ENCODE measurements at regions not wholly inside any gene's neighbourhood (a gene's known extent, or its start where the extent isn't known, plus 50 kb on each side); places are given as distances from the start of the nearest gene placed in this dataset.

GRCh38 chr11:108994887-108995286, 330.0 kb downstream of the DDX10 start:
- DNase-seq (ENCODE audit: low read depth, low spot score), result no peak

GRCh38 chr11:108997826-108998225, 333.0 kb downstream of the DDX10 start:
- no peak for DNase-seq (ENCODE audit: low read depth, low spot score)

GRCh38 chr11:109000531-109000930, 335.7 kb downstream of the DDX10 start:
- DNase-seq (ENCODE audit: low read depth, low spot score), result no peak

- peak; percentile 59 for DNase-seq (ENCODE audit: low read depth, low spot score)
Measured at GRCh38 chr11:109001585-109001984, 336.7 kb downstream of the DDX10 start.

GRCh38 chr11:109012991-109013390, 348.1 kb downstream of the DDX10 start:
- DNase-seq (ENCODE audit: low read depth, low spot score), result no peak

- no peak for DNase-seq (ENCODE audit: low read depth, low spot score)
Measured at GRCh38 chr11:109015283-109015682, 350.4 kb downstream of the DDX10 start.

GRCh38 chr11:109016724-109017123, 351.9 kb downstream of the DDX10 start:
- no peak for DNase-seq (ENCODE audit: low read depth, low spot score)

GRCh38 chr11:109017489-109017888, 352.6 kb downstream of the DDX10 start:
- no peak for DNase-seq (ENCODE audit: low read depth, low spot score)

GRCh38 chr11:109018639-109019038, 353.8 kb downstream of the DDX10 start:
- DNase-seq (ENCODE audit: low read depth, low spot score), result no peak

GRCh38 chr11:109019342-109019936, 354.6 kb downstream of the DDX10 start:
- DNase-seq (ENCODE audit: low read depth, low spot score), result no peak

- no peak for DNase-seq (ENCODE audit: low read depth, low spot score)
Measured at GRCh38 chr11:109023036-109023435, 358.2 kb downstream of the DDX10 start.

- no peak for DNase-seq (ENCODE audit: low read depth, low spot score)
Measured at GRCh38 chr11:109026891-109027489, 362.1 kb downstream of the DDX10 start.

- DNase-seq (ENCODE audit: low read depth, low spot score), result no peak
Measured at GRCh38 chr11:109027851-109028250, 363.0 kb downstream of the DDX10 start.

- DNase-seq (ENCODE audit: low read depth, low spot score), result no peak
Measured at GRCh38 chr11:109029927-109030326, 365.1 kb downstream of the DDX10 start.

GRCh38 chr11:109033627-109034338, 368.9 kb downstream of the DDX10 start:
- no peak for DNase-seq (ENCODE audit: low read depth, low spot score)

- no peak for DNase-seq (ENCODE audit: low read depth, low spot score)
Measured at GRCh38 chr11:109034339-109034696, 369.4 kb downstream of the DDX10 start.

- DNase-seq (ENCODE audit: low read depth, low spot score), result no peak
Measured at GRCh38 chr11:109035284-109035683, 370.4 kb downstream of the DDX10 start.

- DNase-seq (ENCODE audit: low read depth, low spot score), result peak; percentile 61
Measured at GRCh38 chr11:109036011-109036410, 371.1 kb downstream of the DDX10 start.

GRCh38 chr11:109037856-109038780, 373.2 kb downstream of the DDX10 start:
- no peak for DNase-seq (ENCODE audit: low read depth, low spot score)

GRCh38 chr11:109039611-109040010, 374.7 kb downstream of the DDX10 start:
- no peak for DNase-seq (ENCODE audit: low read depth, low spot score)

GRCh38 chr11:109040303-109040702, 375.4 kb downstream of the DDX10 start:
- DNase-seq (ENCODE audit: low read depth, low spot score), result peak; percentile 56

GRCh38 chr11:109041876-109042275, 377.0 kb downstream of the DDX10 start:
- no peak for DNase-seq (ENCODE audit: low read depth, low spot score)

All from ELF-1 (cell line).